ENCODE measurements at regions not wholly inside any gene's neighbourhood (a gene's known extent, or its start where the extent isn't known, plus 50 kb on each side); places are given as distances from the start of the nearest gene placed in this dataset.
A peak's percentile ranks its signal among the peaks of the same experiment; 100 is the strongest.

DNA sequence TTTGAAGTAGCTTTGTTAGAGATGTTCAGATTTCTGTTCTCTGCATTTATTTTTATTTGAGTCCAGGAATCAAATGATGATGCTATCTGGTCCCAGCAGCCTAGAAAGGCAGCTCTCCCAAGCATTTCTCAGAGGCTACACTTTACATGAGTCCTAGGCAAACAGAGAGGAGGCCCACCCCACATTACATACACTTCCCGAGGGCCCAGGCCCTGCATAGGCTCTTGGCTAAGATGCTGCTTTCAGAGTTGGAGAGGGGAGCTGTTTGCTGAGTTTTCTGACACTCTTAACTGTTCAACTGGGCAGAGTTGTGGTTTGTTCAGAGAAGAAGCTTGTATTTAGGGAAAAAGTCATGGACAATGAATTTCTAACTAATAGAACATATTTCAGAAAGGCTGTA is 117.9 kb upstream of the RGMA start:
- Histone ChIP-seq H3K9me3 (no peaks in the 10 kb centered on the region), H3K36me3 (no peaks in the 10 kb centered on the region), H3K27ac (no peak overlapping the region), H3K4me3 (no peak overlapping the region), H3K4me1 (ENCODE audit: control insufficient read depth in 1 of 2, low read depth in 2 of 2) (peaks cover 0 to 10% of the 10 kb centered on the region in 2 donors), H3K27me3 (replicated peaks; ENCODE audit: insufficient read depth) (no peaks in the 10 kb centered on the region)
- no peak for ATAC-seq (ENCODE audit: insufficient number of reproducible peaks, low FRiP score, low read depth)
- TF ChIP-seq, protein P1, sequence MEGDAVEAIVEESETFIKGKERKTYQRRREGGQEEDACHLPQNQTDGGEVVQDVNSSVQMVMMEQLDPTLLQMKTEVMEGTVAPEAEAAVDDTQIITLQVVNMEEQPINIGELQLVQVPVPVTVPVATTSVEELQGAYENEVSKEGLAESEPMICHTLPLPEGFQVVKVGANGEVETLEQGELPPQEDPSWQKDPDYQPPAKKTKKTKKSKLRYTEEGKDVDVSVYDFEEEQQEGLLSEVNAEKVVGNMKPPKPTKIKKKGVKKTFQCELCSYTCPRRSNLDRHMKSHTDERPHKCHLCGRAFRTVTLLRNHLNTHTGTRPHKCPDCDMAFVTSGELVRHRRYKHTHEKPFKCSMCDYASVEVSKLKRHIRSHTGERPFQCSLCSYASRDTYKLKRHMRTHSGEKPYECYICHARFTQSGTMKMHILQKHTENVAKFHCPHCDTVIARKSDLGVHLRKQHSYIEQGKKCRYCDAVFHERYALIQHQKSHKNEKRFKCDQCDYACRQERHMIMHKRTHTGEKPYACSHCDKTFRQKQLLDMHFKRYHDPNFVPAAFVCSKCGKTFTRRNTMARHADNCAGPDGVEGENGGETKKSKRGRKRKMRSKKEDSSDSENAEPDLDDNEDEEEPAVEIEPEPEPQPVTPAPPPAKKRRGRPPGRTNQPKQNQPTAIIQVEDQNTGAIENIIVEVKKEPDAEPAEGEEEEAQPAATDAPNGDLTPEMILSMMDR (IDR thresholded peaks at IDR 0.05), result no peak
- DNase-seq (ENCODE audit: low spot score), result no peak

GRCh38 chr15:93205413-93205812 is 116.4 kb upstream of the RGMA start:
- ATAC-seq (ENCODE audit: insufficient number of reproducible peaks, low FRiP score, low read depth) (no peak), DNase-seq (ENCODE audit: low spot score) (no peak)
- no peaks in the 10 kb centered on the region for H3K9me3 ChIP-seq
- H3K36me3 ChIP-seq, result no peaks in the 10 kb centered on the region
- no peak overlapping the region for H3K27ac ChIP-seq
- H3K27me3 ChIP-seq (replicated peaks; ENCODE audit: insufficient read depth), result no peaks in the 10 kb centered on the region
- TF ChIP-seq, protein P1 (IDR thresholded peaks at IDR 0.05), result no peak
- H3K4me1 ChIP-seq (ENCODE audit: control insufficient read depth in 1 of 2, low read depth in 2 of 2), result peaks cover 4 to 18% of the 10 kb centered on the region in 2 donors
- no peak overlapping the region for H3K4me3 ChIP-seq

GRCh38 chr15:93203036-93203435 is 114.0 kb upstream of the RGMA start:
- Histone ChIP-seq H3K36me3 (no peaks in the 10 kb centered on the region), H3K4me3 (no peak overlapping the region), H3K9me3 (peaks cover 1% of the 10 kb centered on the region), H3K27me3 (replicated peaks; ENCODE audit: insufficient read depth) (no peaks in the 10 kb centered on the region), H3K4me1 (ENCODE audit: control insufficient read depth in 1 of 2, low read depth in 2 of 2) (peaks cover 4 to 18% of the 10 kb centered on the region in 2 donors), H3K27ac (no peak overlapping the region)
- no peak for DNase-seq (ENCODE audit: low spot score)
- TF ChIP-seq, protein P1 (IDR thresholded peaks at IDR 0.05), result no peak
- ATAC-seq (ENCODE audit: insufficient number of reproducible peaks, low FRiP score, low read depth), result no peak

DNA sequence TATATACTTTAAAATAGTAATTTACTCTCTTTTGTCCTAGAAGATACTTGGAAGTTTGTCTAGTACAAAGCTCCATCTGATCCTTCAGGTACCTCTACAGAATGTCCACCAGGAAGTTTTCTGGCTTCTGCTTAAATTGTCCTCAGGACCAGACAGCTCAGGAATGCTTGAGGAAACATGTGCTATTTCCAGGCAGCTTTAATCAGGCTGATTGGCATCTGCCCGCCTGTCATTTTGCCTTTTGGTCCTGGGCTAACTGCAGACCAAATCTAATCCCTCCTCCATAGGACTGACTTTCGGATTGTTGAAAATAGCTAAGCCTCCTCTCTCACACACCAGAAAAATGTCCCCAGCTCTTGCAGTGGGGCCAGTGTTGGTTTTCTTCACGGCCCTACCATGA is 113.4 kb upstream of the RGMA start:
- peaks cover 8% of the 10 kb centered on the region for H3K9me3 ChIP-seq
- peaks cover 4 to 18% of the 10 kb centered on the region in 2 donors for H3K4me1 ChIP-seq (ENCODE audit: control insufficient read depth in 1 of 2, low read depth in 2 of 2)
- TF ChIP-seq, protein P1 (IDR thresholded peaks at IDR 0.05), result no peak
- no peak overlapping the region for H3K4me3 ChIP-seq
- no peak for ATAC-seq (ENCODE audit: insufficient number of reproducible peaks, low FRiP score, low read depth)
- no peaks in the 10 kb centered on the region for H3K36me3 ChIP-seq
- peak overlapping the region in 1 of 2 donors; percentile 23 for H3K27ac ChIP-seq
- no peak for DNase-seq (ENCODE audit: low spot score)
- H3K27me3 ChIP-seq (replicated peaks; ENCODE audit: insufficient read depth), result no peaks in the 10 kb centered on the region

- no peak overlapping the region for H3K4me3 ChIP-seq
- H3K9me3 ChIP-seq, result peaks cover 8% of the 10 kb centered on the region
- ATAC-seq (ENCODE audit: insufficient number of reproducible peaks, low FRiP score, low read depth) (no peak), DNase-seq (ENCODE audit: low spot score) (no peak)
- peak overlapping the region in 1 of 2 donors; percentile 23 for H3K27ac ChIP-seq
- no peaks in the 10 kb centered on the region for H3K36me3 ChIP-seq
- TF ChIP-seq, protein P1 (IDR thresholded peaks at IDR 0.05), result no peak
- peaks cover 4 to 18% of the 10 kb centered on the region in 2 donors for H3K4me1 ChIP-seq (ENCODE audit: control insufficient read depth in 1 of 2, low read depth in 2 of 2)
- H3K27me3 ChIP-seq (replicated peaks; ENCODE audit: insufficient read depth), result no peaks in the 10 kb centered on the region
These were observed 112.9 kb upstream of the RGMA start for GRCh38 chr15:93201940-93202339.
